Stimulated activated CD8-positive, alpha-beta memory T cell treated with anti-CD3 and anti-CD28 coated beads, Interleukin-15, amount 100 ng/mL, for 1 hour (primary cell): ENCODE measurements at regions not wholly inside any gene's neighbourhood (a gene's known extent, or its start where the extent isn't known, plus 50 kb on each side); places are given as distances from the start of the nearest gene placed in this dataset.

Experiments used
- DNase-seq: peaks from one replicate; pipeline ENCODE4 v3.0.0-alpha.2; 2020; ENCODE audit warnings: low read depth

DNA sequence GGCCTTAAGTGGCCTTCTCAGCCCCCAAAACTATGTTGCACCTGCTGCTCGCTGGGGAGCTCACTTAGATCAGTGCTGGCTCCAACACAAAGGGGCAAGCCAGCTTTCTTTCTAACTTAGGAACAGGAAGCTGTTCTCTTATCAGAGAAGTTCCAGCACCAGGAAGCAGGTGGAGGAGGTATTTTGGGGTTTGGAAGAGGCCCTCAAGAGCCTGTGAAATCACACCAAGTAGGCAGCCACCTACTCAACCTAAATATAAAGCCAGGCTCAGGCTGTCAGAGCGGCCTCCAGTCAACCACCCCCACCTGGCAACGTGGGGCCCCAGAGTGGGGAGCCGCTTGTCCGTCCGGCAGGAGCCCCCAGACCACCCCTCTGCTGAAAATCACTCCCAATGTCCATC is 152.8 kb downstream of the OLFM1 start:
- DNase-seq: no peak

DNA sequence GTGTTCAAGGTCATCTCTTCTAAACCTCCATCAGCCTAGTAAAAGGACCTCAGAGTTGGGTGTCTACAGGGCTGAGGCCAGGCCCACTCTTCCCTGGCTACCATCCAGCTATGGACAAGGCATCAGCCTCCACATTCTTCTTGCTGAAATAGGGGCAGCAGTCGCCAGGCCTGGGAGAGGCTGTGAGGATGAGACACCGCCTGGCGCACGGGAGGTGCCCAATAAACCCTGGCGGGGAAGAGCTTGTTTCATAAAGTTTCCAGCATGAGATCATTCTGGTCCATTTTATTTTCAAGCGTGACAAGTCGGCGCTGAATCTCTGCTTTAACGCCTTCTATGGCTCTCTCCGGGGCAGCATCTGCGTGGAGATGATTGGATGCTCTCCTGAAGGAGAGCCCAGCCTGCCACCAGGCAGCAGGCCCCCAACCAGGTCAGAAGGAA is 153.4 kb downstream of the OLFM1 start:
- DNase-seq: no peak

DNA sequence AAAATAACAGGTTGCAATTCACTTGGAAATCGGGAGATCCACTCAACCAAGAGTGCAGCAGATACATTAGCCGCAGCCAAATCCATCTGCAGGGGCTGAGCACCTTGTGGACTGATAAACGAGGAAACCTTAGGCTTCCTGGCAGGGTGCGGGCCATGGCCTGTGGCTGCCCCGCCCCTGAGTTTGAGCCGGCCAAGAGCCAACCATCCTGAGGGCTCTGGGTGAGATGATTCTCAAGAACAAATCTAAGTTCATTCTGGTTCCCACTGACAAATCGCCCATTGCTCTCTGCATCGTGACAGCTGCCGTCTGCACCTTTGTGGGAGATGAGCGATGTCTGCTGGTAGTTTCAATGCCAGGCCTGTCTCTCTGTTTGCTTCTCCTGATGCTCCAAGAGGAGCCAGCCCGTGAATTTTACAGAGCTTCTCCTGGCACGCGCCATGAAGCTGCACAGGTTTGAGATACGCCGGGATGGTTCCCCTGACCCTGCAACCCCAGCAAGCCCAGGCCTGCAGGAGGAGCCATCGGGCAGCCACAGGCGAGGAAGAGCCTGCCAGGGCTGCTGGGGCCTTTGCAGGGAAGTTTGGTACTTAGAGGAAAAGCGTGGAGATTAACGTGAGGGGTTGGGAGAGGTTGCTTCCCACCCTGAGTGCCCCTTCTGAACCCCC is 154.0 kb downstream of the OLFM1 start:
- no peak for DNase-seq

DNA sequence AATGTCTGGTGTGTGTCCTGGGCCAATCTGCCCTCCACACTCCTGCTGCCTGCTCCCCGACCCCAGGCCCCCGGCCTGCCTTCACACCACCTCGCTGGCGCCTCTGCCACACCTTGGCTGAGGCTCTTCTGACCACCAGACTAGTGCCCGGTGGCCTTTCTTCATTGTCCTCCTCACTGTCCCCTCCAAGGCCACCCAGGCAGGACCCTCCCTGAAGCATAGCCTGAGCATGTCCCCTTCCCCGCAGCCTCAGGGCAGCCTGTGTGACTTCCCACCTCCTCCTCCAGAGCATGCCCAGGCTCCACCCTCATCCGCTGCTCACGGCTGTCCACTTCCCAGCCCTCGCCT is 154.6 kb downstream of the OLFM1 start:
- no peak for DNase-seq

DNA sequence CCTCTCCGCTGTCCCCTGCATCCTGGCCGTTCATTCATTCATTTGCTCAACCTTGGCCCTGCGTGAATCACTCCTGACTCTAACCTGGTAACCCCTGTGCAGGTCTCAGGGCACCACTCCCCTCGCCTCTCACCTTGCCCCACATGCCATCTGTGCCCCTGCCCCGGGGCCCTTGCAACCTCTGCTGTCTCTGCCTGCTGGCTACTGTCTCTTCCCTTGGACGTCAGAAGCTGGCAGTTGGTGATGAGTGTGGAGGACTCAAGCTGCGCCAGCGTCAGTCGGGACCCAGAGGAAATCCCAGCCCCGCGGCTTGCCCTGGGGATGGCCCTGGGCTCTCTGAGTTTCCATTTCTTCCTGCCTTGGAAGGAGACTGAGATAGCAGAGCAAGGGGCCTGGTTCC is 154.9 kb downstream of the OLFM1 start:
- DNase-seq: no peak

DNA sequence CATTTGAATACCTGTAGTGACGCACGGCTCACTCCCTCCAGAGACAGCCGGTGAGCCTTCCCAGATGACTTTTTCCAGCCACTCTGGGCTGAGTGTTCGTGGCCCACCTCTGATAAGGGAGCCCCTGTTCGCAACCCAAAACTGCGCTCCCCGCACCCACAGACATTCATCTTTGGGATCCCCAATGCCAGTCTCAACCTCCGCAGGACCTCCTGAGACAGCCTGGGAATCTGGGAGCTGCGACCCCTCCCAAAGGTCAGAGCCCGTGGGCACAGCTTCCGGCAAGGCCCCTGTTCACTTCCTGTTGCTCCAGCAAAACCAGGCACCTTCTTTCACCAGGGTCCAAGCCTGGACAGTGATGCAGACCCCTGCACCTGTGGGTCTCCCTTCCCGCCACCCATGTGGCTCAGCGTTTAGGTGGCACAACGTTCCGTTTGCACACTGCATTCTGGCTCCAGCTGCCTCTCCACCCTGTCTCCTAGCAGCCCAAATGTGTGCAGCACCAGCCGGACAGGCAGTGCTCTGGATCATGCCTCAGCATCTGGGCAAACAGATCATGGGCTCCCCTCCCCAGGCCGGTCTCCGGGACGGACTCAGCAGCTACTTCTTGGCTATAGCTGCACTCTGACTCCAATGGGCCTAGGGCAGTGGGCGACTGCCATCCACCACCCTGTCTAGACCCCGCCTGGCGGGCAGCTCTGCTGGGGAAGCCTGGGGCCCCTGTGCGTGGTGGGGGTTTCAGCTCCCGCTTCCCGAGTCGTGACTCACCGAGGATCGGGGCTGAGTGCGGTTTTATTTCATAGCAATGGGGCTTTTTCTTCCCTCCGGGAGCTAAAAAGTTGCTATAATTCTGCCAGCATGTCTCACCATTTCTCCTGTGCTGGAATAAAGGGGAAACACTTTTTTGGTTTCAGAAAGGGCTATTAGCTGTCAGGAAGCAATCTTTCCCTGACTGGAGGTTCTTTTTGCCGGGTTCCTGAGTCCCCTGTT is 156.0 kb downstream of the OLFM1 start:
- DNase-seq: no peak

DNA sequence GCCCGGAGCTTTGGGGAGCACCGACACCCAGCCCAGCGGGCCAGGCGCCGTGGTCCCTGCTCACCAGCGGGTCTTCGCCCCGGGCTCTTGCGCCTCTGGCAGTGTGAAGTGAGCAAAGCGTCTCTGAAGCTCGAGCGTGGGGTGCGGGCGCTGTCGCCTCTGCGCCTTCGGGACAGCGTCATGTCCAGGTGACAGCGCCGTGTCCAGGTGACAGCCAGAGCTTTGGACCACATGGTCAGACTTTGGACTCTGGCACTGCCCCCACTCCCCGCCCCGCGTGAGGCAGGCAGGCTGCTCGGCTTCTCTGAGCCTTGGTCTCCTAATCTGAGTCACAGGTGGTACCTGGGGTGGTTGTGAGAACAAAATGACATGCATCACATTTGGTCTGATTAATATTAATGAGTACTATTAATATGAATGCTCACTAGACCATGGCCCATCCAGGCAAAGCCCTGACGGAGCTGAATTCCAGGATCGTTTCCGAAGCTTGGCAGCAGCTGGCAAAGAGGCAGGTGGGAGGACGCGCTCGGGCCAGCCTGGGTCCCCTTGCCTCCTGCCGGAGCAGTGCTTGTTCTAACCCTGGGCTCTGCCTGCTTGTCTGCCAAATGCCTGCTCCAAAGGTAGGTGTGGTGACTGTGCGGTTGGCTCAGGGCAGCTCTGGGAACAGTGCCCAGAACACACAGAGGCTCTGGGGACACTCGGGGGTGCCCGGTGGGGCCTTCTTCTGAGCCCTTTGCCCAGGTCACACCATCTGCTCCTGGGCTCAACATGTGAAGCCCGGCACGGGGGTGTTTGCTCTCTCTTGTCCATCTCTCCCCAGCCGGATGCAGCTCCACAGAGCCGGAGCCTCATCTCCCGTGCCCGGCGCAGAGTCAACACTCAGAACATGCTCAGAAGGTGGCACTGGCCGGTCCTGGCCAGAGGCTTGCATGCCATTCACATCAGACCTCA is 157.1 kb downstream of the OLFM1 start:
- no peak for DNase-seq

DNA sequence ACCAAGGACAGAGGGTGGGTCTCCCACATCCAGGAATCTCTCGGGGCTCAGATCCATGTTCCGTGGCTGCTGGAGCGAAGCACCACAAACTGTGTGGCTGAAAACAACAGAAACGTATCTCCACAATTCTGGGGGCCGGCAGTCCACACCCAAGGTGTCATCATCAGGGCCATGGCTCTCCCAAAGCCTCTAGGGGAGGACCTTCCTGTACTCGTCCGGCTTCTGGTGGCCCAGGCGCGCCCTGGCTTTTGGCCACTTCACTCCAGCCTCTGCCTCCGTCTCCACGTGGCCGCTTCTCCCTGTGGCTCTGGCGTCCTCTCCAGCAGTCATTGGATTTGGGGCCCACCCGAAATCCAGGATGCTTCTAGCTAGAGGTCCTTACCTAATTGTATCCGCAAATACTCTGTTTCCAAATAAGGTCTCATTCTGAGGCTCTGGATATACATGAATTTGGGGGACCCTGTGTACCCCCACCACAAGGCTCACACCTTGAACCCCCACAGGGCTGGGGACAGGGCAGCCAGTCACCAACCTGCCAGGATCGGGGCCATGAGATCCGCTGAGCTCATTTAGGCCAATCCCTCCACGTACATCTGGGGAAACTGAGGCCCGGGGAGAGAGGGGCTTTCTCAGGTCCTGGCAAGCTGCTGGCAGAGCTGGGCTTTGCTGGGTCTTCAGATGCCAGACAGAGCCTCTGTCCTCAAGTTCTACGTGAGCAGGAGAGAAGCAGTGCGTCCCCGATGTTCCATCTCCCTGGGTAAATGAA is 158.2 kb downstream of the OLFM1 start:
- DNase-seq: no peak

DNA sequence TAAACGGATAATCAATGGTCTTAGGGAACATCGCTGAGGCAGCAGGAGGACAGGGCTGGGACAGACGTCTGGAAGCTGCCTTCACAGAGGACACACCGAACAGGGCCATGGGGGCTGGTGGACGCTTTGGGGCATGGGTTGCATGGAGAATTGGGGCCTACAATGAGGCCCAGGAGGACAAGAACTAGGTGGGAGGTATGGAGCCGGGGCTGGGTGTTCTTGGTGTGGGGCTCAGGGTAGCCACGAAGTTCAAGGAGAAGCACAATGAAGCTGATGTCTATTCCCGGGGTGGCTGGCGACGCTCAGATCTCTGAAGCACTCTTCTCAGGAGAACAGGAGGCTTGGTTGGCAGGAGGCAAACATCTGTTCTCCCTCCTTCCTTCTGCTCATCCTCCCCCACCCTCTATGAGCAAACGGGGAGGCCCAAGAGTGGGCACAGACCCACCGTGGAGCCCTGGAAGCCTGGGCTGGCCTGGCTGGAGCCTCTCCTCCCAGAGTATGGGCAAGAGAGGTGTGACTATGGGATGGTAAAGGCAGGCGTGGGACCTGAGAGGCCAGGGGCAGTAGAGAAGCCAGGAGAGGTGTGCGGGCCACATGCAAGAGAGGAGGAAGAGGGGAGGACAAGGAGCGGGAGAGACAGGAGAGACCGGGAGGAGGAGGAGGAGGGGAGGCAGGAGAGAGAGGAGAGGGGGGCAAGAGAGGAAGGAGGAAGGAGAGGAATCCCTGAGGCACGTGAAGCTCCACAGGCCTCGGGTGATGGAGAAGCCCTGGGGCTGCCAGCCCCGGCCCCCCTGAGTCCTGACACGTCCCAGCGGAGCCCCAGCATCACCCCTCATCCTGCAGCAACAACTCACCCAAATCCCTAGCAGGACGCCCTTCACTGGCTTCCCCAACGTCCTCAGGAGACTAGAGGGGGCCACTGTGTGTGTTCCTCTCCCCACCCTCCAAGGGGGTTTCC is 159.1 kb downstream of the OLFM1 start:
- no peak for DNase-seq

DNA sequence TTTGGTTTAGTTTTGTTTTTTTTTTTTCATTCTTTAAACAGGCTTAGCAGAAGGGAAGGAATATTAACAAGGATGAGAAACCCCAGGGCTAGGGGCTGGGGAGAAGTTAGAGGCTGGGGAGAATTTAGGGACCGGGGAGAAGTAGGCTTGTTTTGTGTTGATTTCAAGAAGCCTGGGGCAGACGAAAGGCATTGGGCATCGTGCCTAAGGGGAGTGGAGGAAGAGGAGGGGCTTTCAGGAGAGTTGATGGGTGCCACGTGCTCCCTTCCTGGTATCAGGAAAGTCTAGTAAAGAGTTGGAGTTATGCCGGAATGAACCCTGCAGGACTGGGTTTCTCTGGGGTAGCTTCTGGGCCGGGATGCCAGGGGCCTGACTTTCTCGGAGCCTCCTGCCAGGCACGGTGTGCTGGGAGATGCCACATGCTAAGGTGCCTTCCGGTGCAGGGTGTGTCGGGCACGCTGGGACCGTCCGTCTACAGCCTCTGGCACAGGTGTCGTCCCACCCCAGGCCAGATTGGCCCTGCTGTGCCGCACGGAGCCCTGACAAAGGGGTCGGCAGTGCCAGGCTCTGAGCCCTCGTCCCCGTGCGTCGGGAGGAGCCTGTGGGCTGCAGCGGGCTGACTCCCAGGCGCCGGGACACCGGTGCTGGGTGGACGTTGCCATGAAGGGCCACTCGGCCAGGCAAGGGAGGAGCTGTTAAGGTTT is 159.9 kb downstream of the OLFM1 start:
- no peak for DNase-seq

DNA sequence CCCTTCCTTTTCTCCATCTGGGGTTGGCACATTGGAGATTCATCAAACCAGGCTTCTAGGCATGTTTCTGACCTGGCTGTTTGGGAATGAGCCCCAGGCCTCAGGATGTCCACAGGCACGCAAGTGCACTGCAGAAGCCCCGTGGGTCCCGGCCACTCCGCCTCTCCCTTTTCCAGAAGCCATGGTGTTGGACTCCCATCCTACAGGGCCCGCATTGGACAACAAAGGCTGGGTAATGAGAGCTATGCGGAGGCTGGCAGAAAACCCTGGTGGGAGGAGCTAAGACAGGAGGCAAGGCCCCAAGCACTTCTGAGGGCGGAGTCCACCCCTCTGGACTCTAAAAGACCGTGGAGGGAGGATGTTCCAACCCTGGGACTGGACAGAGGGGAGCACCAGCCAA is 160.6 kb downstream of the OLFM1 start:
- DNase-seq: no peak

DNA sequence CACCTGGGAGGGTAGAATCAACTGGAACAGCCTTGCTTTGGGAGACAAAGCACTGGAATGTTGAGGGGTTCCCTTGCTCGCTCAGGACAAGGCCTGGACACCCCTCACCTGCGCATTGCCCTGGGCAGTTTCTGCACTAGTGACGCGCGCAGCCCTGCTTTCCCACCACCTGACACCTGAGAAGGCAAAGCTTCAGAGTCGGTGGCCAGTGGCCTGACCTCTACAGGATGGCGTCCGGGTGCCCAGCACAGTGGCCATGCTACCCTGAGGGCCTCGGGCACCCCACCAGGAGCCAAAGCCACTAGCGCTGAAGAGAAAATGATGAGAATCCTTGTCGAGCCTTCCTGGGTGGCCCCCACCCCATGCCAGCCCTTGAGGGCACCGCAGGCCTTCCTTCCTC is 161.3 kb downstream of the OLFM1 start:
- DNase-seq: no peak

DNA sequence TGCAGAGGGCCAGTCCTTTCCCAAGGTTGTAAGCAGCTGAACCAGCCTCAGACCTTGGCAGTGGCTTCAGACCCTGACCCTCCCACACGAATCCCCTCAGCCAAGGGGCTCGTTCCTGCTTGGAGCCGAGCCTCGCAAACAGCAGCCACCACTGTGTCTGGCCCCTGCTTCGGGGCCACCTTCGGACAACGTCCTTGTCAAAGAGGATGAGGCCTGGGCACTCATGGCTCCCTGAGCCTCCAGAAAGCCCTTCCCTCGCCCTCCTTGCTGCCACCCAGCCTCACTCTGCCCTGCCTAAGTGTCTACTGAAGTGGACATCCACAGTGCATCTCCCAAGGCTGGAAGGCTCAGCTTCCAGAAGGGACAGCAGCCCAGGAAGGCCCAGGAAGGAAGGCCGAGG is 161.7 kb downstream of the OLFM1 start:
- no peak for DNase-seq

DNA sequence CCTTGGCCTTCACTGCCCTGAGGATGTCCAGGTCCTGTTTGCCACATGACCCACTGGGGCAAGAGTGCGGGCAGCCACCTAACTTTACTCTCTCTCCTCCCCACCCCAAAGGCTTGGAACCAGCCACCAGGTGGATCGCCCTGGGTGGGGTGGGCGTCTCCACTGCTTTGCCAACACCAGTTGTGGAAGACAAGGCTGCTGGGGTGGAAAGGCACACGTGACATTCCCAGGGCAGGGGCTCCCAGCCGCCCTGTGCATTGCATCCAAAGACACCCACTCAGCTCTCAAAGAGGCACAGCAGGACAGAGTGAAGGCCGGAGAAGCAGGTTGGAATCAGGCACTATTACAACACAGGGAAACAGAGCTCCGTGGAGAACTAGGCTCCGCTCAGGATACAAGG is 162.2 kb downstream of the OLFM1 start:
- DNase-seq: no peak

DNA sequence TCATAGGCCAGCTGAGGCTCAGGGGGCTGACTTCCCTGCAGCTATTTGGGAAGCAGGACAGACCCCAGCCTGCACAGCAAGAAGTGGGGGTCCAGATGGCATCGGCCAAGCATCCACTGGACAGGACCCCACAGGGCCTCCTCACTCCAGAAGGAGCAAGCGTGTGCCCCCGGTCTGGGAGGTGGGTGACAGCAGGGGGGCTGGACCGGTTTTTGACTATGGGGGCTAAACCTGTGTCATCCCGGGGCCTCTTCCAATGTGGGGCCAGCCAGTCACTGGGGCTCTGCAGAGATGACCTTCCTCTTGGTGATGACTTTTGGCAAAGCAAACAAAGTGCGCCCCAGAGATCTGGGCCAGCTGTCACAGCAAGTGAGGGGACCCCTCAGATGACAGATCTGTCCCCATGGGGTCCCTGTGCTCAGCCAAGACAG is 163.9 kb downstream of the OLFM1 start:
- no peak for DNase-seq

DNA sequence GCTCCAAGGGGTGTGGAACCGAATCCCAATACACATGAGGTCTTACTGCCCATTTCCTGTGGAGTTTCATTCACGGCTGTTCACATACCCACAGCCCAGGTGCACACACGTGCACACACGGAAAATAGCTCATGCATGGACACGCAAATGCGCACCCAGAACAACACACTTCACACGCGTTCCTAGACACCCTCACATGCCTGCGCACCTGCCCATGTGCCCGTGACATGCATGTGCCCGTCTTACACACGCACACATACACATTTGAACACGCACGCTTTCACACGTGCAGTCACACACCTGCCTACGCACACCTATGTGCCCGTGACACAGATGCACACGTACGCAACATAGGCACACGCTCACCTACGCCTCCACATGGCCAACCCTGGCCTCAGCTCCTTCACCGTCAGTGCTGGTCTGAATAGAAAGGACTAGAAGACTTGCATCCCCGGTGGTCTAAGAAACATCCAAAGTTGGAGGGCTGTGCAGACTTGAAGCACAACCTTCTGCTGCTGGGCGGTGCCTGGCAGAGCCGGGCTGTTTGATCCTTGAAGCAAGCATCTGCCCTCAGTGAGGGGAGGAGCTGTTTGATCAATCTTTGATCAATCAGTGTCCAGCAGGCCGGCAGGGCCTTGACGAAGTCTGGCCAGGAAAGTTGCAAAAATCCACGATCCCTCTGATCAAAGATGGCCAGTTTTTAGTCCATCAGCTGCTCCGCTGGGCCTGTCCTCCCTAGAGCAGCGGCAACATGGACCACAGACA is 164.7 kb downstream of the OLFM1 start:
- DNase-seq: no peak

DNA sequence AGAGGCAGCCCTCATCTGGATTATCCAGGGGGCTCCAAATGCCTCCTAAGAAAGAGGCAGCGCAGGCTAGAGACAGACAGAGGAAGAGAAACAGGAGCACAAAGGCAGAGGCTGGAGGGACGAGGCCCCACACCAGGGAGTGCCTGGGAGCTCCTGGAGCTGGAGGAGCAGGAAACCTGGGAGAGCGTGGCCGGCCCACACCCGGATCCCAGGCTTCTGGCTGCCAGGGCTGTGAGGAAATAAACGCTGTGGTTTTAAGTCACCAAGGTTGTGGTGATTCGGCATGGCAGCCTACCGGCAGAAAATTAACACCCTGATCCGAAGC is 165.5 kb downstream of the OLFM1 start:
- DNase-seq: no peak

DNA sequence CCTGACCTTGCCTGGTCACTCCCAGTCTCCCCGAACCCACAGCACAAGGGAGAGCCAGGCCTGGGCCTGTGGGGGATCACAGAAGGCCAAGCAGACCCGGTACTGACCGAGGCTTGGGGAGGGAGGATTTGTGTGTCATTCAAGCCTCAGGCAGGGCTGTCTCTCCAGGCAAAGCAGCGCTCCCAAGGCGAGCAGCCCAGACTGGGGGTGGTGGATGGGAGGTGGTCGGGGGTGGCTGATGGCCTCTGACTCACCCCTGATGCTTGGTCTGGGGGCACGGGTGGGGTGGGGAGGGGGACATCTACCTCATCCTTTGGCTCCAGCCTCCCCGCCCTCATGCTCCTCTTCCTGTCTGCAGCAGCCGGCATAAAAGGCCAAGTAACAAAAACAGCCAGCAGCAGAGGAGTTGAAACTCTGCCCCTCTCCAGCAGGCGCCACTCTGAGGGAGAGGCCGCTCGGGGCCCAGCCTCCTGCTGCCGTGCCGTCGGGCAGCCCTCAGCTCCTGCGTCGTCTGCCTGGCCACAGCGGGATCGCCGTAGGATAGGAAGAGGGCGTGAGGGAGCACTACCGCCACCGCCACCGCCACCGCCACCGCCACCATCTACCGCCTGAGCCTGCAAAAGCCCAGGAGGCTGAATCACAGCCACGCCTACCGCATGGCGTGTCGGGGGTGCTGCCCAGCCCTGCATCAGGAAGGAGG is 166.0 kb downstream of the OLFM1 start:
- no peak for DNase-seq
